ENCODE measurements at regions not wholly inside any gene's neighbourhood (a gene's known extent, or its start where the extent isn't known, plus 50 kb on each side); places are given as distances from the start of the nearest gene placed in this dataset.

GRCh38 chr4:92111493-92111892 lies 192.3 kb upstream of the GRID2 start:
- Histone ChIP-seq H3K4ac (ENCODE audit: low read depth, low read length) (no peak overlapping the region), H4K8ac (ENCODE audit: low read depth, low read length) (no peak overlapping the region), H3K79me1 (ENCODE audit: low read length) (no peaks in the 10 kb centered on the region), H3K23ac (ENCODE audit: low read length) (no peak overlapping the region), H2BK5ac (ENCODE audit: low read length) (no peak overlapping the region), H3K4me2 (ENCODE audit: low read length) (no peak overlapping the region), H3K4me1 (ENCODE audit: control insufficient read depth, low read depth, low read length) (no peaks in the 10 kb centered on the region), H3K9ac (ENCODE audit: low read length) (no peak overlapping the region), H3K27me3 (ENCODE audit: insufficient read depth, low read length, poor library complexity) (no peaks in the 10 kb centered on the region), H2AK5ac (ENCODE audit: low read length) (no peak overlapping the region), H3K79me2 (ENCODE audit: control insufficient read depth, insufficient read depth, low read length) (no peaks in the 10 kb centered on the region), H2BK15ac (replicated peaks; ENCODE audit: low read depth) (no peak overlapping the region), H3K36me3 (ENCODE audit: control insufficient read depth, insufficient read depth, low read length) (no peaks in the 10 kb centered on the region), H4K5ac (ENCODE audit: low read length) (no peak overlapping the region), H3K27ac (ENCODE audit: low read depth, low read length) (no peak overlapping the region), H3K56ac (ENCODE audit: low read length) (no peak overlapping the region), H3K4me3 (ENCODE audit: low read length) (no peak overlapping the region), H3K18ac (ENCODE audit: low read length) (no peak overlapping the region), H2BK120ac (ENCODE audit: low read depth, low read length) (no peak overlapping the region)
- DNase-seq, result no peak
- no CpG with 5 or more reads among the region's 2 CpGs for WGBS (ENCODE audit: extremely low coverage, insufficient coverage, low lambda C conversion rate)

GRCh38 chr4:92112805-92113204 lies 191.0 kb upstream of the GRID2 start:
- H4K8ac ChIP-seq (ENCODE audit: low read depth, low read length), result no peak overlapping the region
- no peak for DNase-seq
- H2BK120ac ChIP-seq (ENCODE audit: low read depth, low read length), result no peak overlapping the region
- no peak overlapping the region for H3K4ac ChIP-seq (ENCODE audit: low read depth, low read length)
- no peak overlapping the region for H4K5ac ChIP-seq (ENCODE audit: low read length)
- H3K9ac ChIP-seq (ENCODE audit: low read length), result no peak overlapping the region
- no peaks in the 10 kb centered on the region for H3K36me3 ChIP-seq (ENCODE audit: control insufficient read depth, insufficient read depth, low read length)
- H3K4me3 ChIP-seq (ENCODE audit: low read length), result no peak overlapping the region
- no peaks in the 10 kb centered on the region for H3K79me1 ChIP-seq (ENCODE audit: low read length)
- no peak overlapping the region for H3K4me2 ChIP-seq (ENCODE audit: low read length)
- no peaks in the 10 kb centered on the region for H3K4me1 ChIP-seq (ENCODE audit: control insufficient read depth, low read depth, low read length)
- H3K27me3 ChIP-seq (ENCODE audit: insufficient read depth, low read length, poor library complexity), result no peaks in the 10 kb centered on the region
- WGBS (ENCODE audit: extremely low coverage, insufficient coverage, low lambda C conversion rate), result no CpG with 5 or more reads among the region's 2 CpGs
- no peak overlapping the region for H2AK5ac ChIP-seq (ENCODE audit: low read length)
- no peak overlapping the region for H2BK15ac ChIP-seq (replicated peaks; ENCODE audit: low read depth)
- H3K27ac ChIP-seq (ENCODE audit: low read depth, low read length), result no peak overlapping the region
- no peak overlapping the region for H3K23ac ChIP-seq (ENCODE audit: low read length)
- H3K56ac ChIP-seq (ENCODE audit: low read length), result no peak overlapping the region
- H3K18ac ChIP-seq (ENCODE audit: low read length), result no peak overlapping the region
- no peaks in the 10 kb centered on the region for H3K79me2 ChIP-seq (ENCODE audit: control insufficient read depth, insufficient read depth, low read length)
- no peak overlapping the region for H2BK5ac ChIP-seq (ENCODE audit: low read length)

GRCh38 chr4:92120810-92121498 lies 182.8 kb upstream of the GRID2 start:
- H3K36me3 ChIP-seq (ENCODE audit: control insufficient read depth, insufficient read depth, low read length), result no peaks in the 10 kb centered on the region
- no peak overlapping the region for H4K8ac ChIP-seq (ENCODE audit: low read depth, low read length)
- no peaks in the 10 kb centered on the region for H3K4me1 ChIP-seq (ENCODE audit: control insufficient read depth, low read depth, low read length)

DNA sequence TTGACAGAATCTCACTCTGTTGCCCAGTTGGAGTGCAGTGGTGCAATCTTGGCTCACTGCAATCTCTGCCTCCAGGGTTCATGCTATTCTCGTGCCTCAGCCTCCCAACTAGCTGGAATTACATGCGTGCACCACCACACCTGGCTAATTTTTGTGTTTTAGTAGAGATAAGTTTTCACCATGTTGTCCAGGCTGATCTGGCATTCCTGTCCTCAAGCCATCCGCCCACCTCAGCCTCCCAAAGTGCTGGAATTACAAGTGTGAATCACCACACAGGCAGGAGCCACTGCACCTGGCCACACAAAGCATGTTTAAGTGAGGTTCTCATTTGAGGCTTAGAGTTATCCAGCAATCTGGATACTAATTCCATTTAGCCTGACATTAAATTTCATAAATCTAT lies 180.9 kb upstream of the GRID2 start:
- H3K4ac ChIP-seq (ENCODE audit: low read depth, low read length), result no peak overlapping the region
- no peaks in the 10 kb centered on the region for H3K79me2 ChIP-seq (ENCODE audit: control insufficient read depth, insufficient read depth, low read length)
- H4K5ac ChIP-seq (ENCODE audit: low read length), result no peak overlapping the region
- no peak overlapping the region for H2BK5ac ChIP-seq (ENCODE audit: low read length)
- no peak overlapping the region for H3K27ac ChIP-seq (ENCODE audit: low read depth, low read length)
- no peak overlapping the region for H3K18ac ChIP-seq (ENCODE audit: low read length)
- no peak overlapping the region for H2BK15ac ChIP-seq (replicated peaks; ENCODE audit: low read depth)
- no peaks in the 10 kb centered on the region for H3K4me1 ChIP-seq (ENCODE audit: control insufficient read depth, low read depth, low read length)
- no peaks in the 10 kb centered on the region for H3K36me3 ChIP-seq (ENCODE audit: control insufficient read depth, insufficient read depth, low read length)
- no peak overlapping the region for H2BK120ac ChIP-seq (ENCODE audit: low read depth, low read length)
- H2AK5ac ChIP-seq (ENCODE audit: low read length), result no peak overlapping the region
- H3K23ac ChIP-seq (ENCODE audit: low read length), result no peak overlapping the region
- no peaks in the 10 kb centered on the region for H3K27me3 ChIP-seq (ENCODE audit: insufficient read depth, low read length, poor library complexity)
- H3K79me1 ChIP-seq (ENCODE audit: low read length), result no peaks in the 10 kb centered on the region
- DNase-seq, result no peak
- no peak overlapping the region for H3K4me3 ChIP-seq (ENCODE audit: low read length)
- no peak overlapping the region for H4K8ac ChIP-seq (ENCODE audit: low read depth, low read length)
- no peak overlapping the region for H3K56ac ChIP-seq (ENCODE audit: low read length)
- no peak overlapping the region for H3K9ac ChIP-seq (ENCODE audit: low read length)
- no peak overlapping the region for H3K4me2 ChIP-seq (ENCODE audit: low read length)
- WGBS (ENCODE audit: extremely low coverage, insufficient coverage, low lambda C conversion rate), result no CpG with 5 or more reads among the region's 3 CpGs

More at GRCh38 chr4:92120810-92121498, 182.8 kb upstream of the GRID2 start:
- Histone ChIP-seq H3K23ac (ENCODE audit: low read length) (no peak overlapping the region), H3K9ac (ENCODE audit: low read length) (no peak overlapping the region), H2AK5ac (ENCODE audit: low read length) (no peak overlapping the region), H3K79me2 (ENCODE audit: control insufficient read depth, insufficient read depth, low read length) (no peaks in the 10 kb centered on the region), H3K79me1 (ENCODE audit: low read length) (no peaks in the 10 kb centered on the region), H3K4ac (ENCODE audit: low read depth, low read length) (no peak overlapping the region), H3K27me3 (ENCODE audit: insufficient read depth, low read length, poor library complexity) (no peaks in the 10 kb centered on the region), H4K5ac (ENCODE audit: low read length) (no peak overlapping the region), H3K56ac (ENCODE audit: low read length) (no peak overlapping the region), H2BK5ac (ENCODE audit: low read length) (no peak overlapping the region), H3K27ac (ENCODE audit: low read depth, low read length) (no peak overlapping the region), H2BK15ac (replicated peaks; ENCODE audit: low read depth) (no peak overlapping the region), H2BK120ac (ENCODE audit: low read depth, low read length) (no peak overlapping the region), H3K18ac (ENCODE audit: low read length) (no peak overlapping the region), H3K4me2 (ENCODE audit: low read length) (no peak overlapping the region), H3K4me3 (ENCODE audit: low read length) (no peak overlapping the region)
- DNase-seq, result no peak
- WGBS (ENCODE audit: extremely low coverage, insufficient coverage, low lambda C conversion rate), result no CpG with 5 or more reads among the region's 6 CpGs

DNA sequence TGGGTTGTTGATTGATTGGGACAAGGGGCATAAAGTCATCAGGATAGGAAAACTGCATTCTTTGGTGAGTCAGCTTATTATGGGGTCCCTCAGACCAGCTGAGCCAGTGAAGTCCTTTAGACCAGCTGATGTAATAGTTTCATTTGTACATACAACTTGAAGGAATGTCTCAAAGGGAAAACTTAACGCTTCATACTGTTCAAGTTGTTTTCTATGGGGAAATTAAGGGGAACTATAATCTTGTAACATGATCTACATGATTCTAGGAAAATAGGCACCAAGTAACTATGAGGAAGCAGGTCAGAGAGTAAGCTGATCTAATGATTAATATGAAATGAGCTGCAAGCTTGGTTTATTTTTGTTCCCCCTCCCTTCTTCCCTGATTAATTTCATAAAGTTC lies 175.1 kb upstream of the GRID2 start:
- H3K4me1 ChIP-seq (ENCODE audit: control insufficient read depth, low read depth, low read length), result no peaks in the 10 kb centered on the region
- H3K18ac ChIP-seq (ENCODE audit: low read length), result no peak overlapping the region
- no peak overlapping the region for H2BK5ac ChIP-seq (ENCODE audit: low read length)
- H4K5ac ChIP-seq (ENCODE audit: low read length), result no peak overlapping the region
- H3K9ac ChIP-seq (ENCODE audit: low read length), result no peak overlapping the region
- H3K27ac ChIP-seq (ENCODE audit: low read depth, low read length), result no peak overlapping the region
- H3K23ac ChIP-seq (ENCODE audit: low read length), result no peak overlapping the region
- no peak overlapping the region for H4K8ac ChIP-seq (ENCODE audit: low read depth, low read length)
- H2AK5ac ChIP-seq (ENCODE audit: low read length), result no peak overlapping the region
- no CpG with 5 or more reads among the region's 1 CpG for WGBS (ENCODE audit: extremely low coverage, insufficient coverage, low lambda C conversion rate)
- DNase-seq, result peak; percentile 2
- no peak overlapping the region for H3K4ac ChIP-seq (ENCODE audit: low read depth, low read length)
- H2BK15ac ChIP-seq (replicated peaks; ENCODE audit: low read depth), result no peak overlapping the region
- H3K79me1 ChIP-seq (ENCODE audit: low read length), result no peaks in the 10 kb centered on the region
- H3K56ac ChIP-seq (ENCODE audit: low read length), result no peak overlapping the region
- no peaks in the 10 kb centered on the region for H3K36me3 ChIP-seq (ENCODE audit: control insufficient read depth, insufficient read depth, low read length)
- no peak overlapping the region for H2BK120ac ChIP-seq (ENCODE audit: low read depth, low read length)
- H3K27me3 ChIP-seq (ENCODE audit: insufficient read depth, low read length, poor library complexity), result no peaks in the 10 kb centered on the region
- H3K79me2 ChIP-seq (ENCODE audit: control insufficient read depth, insufficient read depth, low read length), result no peaks in the 10 kb centered on the region
- no peak overlapping the region for H3K4me2 ChIP-seq (ENCODE audit: low read length)
- H3K4me3 ChIP-seq (ENCODE audit: low read length), result no peak overlapping the region

GRCh38 chr4:92129408-92129994 lies 174.3 kb upstream of the GRID2 start:
- Histone ChIP-seq H4K5ac (ENCODE audit: low read length) (no peak overlapping the region), H3K79me1 (ENCODE audit: low read length) (no peaks in the 10 kb centered on the region), H3K4ac (ENCODE audit: low read depth, low read length) (no peak overlapping the region), H4K8ac (ENCODE audit: low read depth, low read length) (no peak overlapping the region), H2BK120ac (ENCODE audit: low read depth, low read length) (no peak overlapping the region), H3K27me3 (ENCODE audit: insufficient read depth, low read length, poor library complexity) (no peaks in the 10 kb centered on the region), H3K56ac (ENCODE audit: low read length) (no peak overlapping the region), H3K4me2 (ENCODE audit: low read length) (no peak overlapping the region), H3K23ac (ENCODE audit: low read length) (no peak overlapping the region), H3K18ac (ENCODE audit: low read length) (no peak overlapping the region), H3K4me3 (ENCODE audit: low read length) (no peak overlapping the region), H3K79me2 (ENCODE audit: control insufficient read depth, insufficient read depth, low read length) (no peaks in the 10 kb centered on the region), H3K27ac (ENCODE audit: low read depth, low read length) (no peak overlapping the region), H3K36me3 (ENCODE audit: control insufficient read depth, insufficient read depth, low read length) (no peaks in the 10 kb centered on the region), H2AK5ac (ENCODE audit: low read length) (no peak overlapping the region), H2BK15ac (replicated peaks; ENCODE audit: low read depth) (no peak overlapping the region), H2BK5ac (ENCODE audit: low read length) (no peak overlapping the region), H3K9ac (ENCODE audit: low read length) (no peak overlapping the region), H3K4me1 (ENCODE audit: control insufficient read depth, low read depth, low read length) (no peaks in the 10 kb centered on the region)
- no CpG with 5 or more reads among the region's 5 CpGs for WGBS (ENCODE audit: extremely low coverage, insufficient coverage, low lambda C conversion rate)
- no peak for DNase-seq

Data from mesendoderm (in vitro differentiated cells).